ENCODE measurements at regions not wholly inside any gene's neighbourhood (a gene's known extent, or its start where the extent isn't known, plus 50 kb on each side); places are given as distances from the start of the nearest gene placed in this dataset.

DNA sequence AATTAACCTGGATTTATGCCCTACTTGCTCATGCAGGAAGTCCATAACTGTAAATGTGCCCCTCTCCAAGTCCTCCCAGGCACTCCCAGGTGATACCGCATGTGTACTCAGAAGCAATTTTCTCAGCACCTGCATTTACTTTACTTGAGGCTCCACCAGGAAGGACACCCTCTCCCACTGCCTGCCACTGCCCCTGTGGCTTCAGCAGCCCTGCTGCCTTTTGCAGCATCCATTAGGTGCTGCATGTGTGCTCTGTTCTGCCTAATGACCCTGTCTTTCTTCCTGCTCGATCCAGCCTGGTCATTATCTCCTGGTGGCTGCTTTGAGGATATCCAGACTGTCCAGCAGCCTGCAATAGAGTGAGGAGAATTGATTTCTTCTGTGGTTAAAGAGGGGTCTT is 107.6 kb upstream of the SEMA6D start:
- no peak for DNase-seq

GRCh38 chr15:47610736-47611135 is 106.6 kb upstream of the SEMA6D start:
- DNase-seq = no peak

GRCh38 chr15:47614360-47615011 is 102.8 kb upstream of the SEMA6D start:
- no peak for DNase-seq

DNA sequence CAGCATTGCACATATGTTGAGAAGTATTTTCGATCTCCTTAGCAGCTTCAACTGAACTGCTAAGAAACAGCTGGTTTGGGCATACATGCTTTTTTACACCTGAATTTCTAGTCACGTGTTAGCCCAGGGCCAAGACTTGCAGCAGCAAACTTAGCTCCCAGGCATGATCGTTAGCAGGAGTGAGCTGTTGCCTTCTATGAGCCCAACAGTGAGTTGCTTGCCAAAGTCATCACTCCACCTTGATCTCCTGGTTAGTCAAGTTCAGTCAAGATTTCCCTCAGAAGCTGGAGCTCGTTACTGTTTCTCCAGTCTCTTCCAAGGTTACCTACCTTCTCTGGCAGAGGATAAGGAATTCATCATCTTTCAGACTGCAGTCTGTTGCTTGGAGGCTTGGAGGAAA is 100.4 kb upstream of the SEMA6D start:
- DNase-seq = no peak

DNA sequence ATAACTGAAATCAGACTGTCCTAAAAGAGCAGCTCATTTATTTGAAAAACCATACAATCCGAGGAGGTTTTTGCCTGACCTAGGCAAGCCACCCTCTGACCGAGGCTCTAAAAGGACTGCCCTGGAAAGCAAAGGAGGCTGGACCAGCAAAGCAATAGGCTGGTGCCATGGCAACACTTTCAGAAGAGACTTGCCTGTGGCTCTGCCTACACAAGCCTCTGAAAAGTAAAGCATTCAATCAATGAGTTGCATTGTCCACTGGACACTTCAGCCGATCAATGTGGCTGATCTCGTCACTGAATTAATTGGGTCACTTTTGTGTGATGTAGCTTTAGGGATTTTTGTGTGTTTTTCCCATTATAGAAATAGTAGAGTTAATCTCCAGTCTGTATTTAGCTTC is 99.1 kb upstream of the SEMA6D start:
- DNase-seq = no peak

GRCh38 chr15:47620960-47621681 is 96.2 kb upstream of the SEMA6D start:
- DNase-seq = no peak

GRCh38 chr15:47622055-47622454 is 95.2 kb upstream of the SEMA6D start:
- no peak for DNase-seq

DNA sequence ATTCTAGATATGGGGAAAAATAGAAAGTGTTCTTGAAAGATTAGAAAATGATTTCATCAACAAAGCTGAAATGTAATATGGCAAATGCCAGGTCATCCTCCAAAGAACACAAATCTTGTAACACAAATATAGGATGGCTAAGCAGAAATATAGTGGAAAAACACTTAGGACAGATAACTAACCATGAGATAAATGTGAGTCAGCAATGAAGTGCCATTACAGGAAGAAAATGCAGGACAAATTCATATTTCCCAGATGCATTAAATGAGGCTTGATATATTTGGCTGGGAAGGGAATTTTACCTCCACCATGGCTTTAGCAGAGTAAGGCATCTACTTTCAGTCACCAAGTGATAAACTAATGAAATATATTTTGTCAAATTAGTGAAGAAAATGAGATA is 92.8 kb upstream of the SEMA6D start:
- no peak for DNase-seq

GRCh38 chr15:47639042-47639441 is 78.3 kb upstream of the SEMA6D start:
- DNase-seq = no peak

DNA sequence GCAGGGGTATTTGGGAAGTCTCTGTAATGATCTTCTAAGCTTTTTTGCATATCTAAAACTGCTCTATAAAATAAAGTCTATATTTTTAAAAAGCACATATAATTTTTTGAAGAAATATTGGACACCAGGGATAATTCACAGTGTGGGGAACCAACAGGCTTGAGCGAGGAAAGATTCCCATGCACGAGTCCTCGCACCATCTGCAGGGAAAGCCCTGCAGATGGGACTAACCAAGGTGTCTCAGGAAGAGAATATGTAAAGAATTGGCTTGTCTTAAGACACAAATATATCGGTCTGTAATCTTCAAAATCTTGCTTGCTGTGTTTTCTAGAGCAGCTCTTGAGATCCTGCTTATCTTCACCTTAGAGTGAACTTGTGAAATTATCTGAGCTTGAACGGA is 77.2 kb upstream of the SEMA6D start:
- DNase-seq = no peak

DNA sequence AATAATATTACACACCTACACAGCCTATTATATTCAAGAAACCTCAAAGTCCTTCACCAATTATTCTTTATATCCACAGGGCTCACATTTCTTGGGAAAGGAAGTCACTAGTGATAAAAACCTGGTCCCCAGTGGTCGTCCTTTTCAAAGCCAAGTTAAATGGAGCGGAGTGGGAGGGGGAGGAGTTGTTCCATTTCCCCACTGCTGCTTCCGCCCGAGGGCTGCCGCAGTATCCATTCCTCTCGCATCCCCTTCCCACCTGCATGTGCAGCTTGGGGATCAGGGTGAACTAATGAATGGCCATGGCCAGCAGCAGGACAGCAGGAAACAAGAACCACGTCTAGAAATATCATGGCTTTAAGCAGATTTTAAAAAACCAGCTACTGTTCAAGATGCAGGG is 76.4 kb upstream of the SEMA6D start:
- no peak for DNase-seq

GRCh38 chr15:47644722-47645121 is 72.6 kb upstream of the SEMA6D start:
- DNase-seq = no peak

DNA sequence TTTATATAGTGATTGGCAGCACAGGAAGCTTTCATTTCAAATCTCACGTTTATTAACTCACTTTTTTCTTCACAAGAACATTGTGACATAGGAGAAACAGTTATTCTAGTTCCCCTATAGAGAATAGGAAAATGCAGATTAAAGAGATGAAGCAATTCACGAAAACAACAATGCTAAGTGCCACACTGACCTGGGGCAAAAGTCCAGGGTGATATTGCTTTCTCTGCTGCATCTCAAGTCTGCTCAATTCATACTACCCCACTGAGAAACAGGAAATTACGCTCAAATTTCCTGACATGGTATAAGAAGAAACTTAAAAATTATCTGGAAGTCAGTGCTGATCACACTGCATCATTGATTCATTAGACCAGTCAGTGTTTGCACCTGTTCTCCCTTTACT is 66.7 kb upstream of the SEMA6D start:
- DNase-seq = no peak

- DNase-seq = no peak
These were observed 65.0 kb upstream of the SEMA6D start for GRCh38 chr15:47652328-47652727.

- DNase-seq = no peak
These were observed 64.5 kb upstream of the SEMA6D start for GRCh38 chr15:47652844-47653243.

DNA sequence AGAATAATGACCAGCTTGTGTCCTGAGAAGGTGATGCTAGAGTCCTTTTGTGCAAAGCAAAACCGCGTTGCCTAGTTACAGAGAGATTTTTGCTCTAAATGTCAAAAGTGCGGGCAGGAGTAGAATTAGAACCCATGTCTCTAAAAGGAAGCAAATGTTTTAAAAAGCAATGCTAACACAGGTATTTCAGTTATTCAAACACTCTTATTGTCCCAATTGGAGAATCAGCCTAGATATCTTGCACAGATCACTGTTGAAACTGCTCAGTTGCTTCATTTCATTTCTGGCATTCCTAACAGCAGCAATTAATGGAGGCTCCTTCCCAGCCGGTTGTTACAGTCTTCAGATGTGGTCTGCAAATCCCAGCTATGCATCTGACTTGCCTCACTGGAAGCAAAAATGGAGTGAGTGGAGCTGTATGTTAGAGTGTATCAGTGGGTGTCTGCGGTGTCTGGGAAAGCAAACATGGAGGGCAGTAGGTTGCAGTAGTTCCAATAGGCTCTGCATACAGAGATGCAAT is 55.6 kb upstream of the SEMA6D start:
- DNase-seq = no peak

GRCh38 chr15:47663101-47663500 is 54.2 kb upstream of the SEMA6D start:
- DNase-seq = no peak

Measured in NCI-H187 (cell line).